Stomach smooth muscle (tissue), 2 donors: ENCODE measurements at regions not wholly inside any gene's neighbourhood (a gene's known extent, or its start where the extent isn't known, plus 50 kb on each side); places are given as distances from the start of the nearest gene placed in this dataset.
"Not testable (repeated sequence)": the region's sequence is repeated elsewhere in the genome, so short reads cannot be mapped to it uniquely, and the experiment has no call there.

Source experiments
- H3K27ac ChIP-seq: one replicate; pipeline ENCODE4 v1.7.0; 2013; ENCODE audit warnings: mild to moderate bottlenecking, low read length, inconsistent platforms
- H3K27me3 ChIP-seq, 2 donors: one replicate each; pipeline ENCODE4 v1.7.0; 2013; ENCODE audit warnings: low read length in 2 of 2; ENCODE audit not compliant: insufficient read depth in 2 of 2, control insufficient read depth in 1 of 2
- H3K36me3 ChIP-seq, 2 donors: one replicate each; pipeline ENCODE4 v1.7.0; 2013; ENCODE audit warnings: low read length in 2 of 2; ENCODE audit not compliant: control insufficient read depth in 2 of 2, insufficient read depth in 2 of 2
- H3K4me1 ChIP-seq: one replicate; pipeline ENCODE4 v1.7.0; 2013; ENCODE audit warnings: low read length; ENCODE audit not compliant: control insufficient read depth, insufficient read depth
- H3K4me3 ChIP-seq, 2 donors: one replicate each; pipeline ENCODE4 v1.7.0; 2013; ENCODE audit warnings: low read length in 2 of 2
- H3K9ac ChIP-seq, 2 donors: one replicate each; pipeline ENCODE4 v1.7.0; 2013; ENCODE audit warnings: low read length in 2 of 2, mild to moderate bottlenecking in 1 of 2
- H3K9me3 ChIP-seq, 2 donors: one replicate each; pipeline ENCODE4 v1.7.0; 2013; ENCODE audit warnings: low read length in 2 of 2; ENCODE audit not compliant: control insufficient read depth in 2 of 2
- donor health status: healthy.
- donor health status: Pancreatic carcinoma.

- H3K27ac ChIP-seq = no peak overlapping the region
- no peaks in the 10 kb centered on the region for H3K9me3 ChIP-seq
- no peaks in the 10 kb centered on the region for H3K4me1 ChIP-seq
- no peaks in the 10 kb centered on the region for H3K27me3 ChIP-seq
- no peak overlapping the region for H3K9ac ChIP-seq
- H3K4me3 ChIP-seq = no peak overlapping the region
- H3K36me3 ChIP-seq = no peaks in the 10 kb centered on the region
These were observed 416.6 kb upstream of the ACVR2A start for GRCh38 chr2:147428120-147428747.

GRCh38 chr2:147425437-147426029 lies 419.3 kb upstream of the ACVR2A start:
- Histone ChIP-seq H3K4me3 (no peak overlapping the region), H3K36me3 (no peaks in the 10 kb centered on the region), H3K9ac (no peak overlapping the region)

GRCh38 chr2:147424766-147425165 lies 420.1 kb upstream of the ACVR2A start:
- Histone ChIP-seq H3K4me1 (no peaks in the 10 kb centered on the region), H3K4me3 (no peak overlapping the region), H3K27me3 (no peaks in the 10 kb centered on the region), H3K9ac (no peak overlapping the region), H3K27ac (no peak overlapping the region), H3K36me3 (no peaks in the 10 kb centered on the region), H3K9me3 (no peaks in the 10 kb centered on the region)

More at GRCh38 chr2:147425437-147426029, 419.3 kb upstream of the ACVR2A start:
- Histone ChIP-seq H3K27me3 (no peaks in the 10 kb centered on the region), H3K27ac (no peak overlapping the region), H3K4me1 (no peaks in the 10 kb centered on the region), H3K9me3 (no peaks in the 10 kb centered on the region)

- H3K27me3 ChIP-seq = no peaks in the 10 kb centered on the region
- H3K27ac ChIP-seq = no peak overlapping the region
- no peaks in the 10 kb centered on the region for H3K36me3 ChIP-seq
- H3K9me3 ChIP-seq = no peaks in the 10 kb centered on the region
- no peaks in the 10 kb centered on the region for H3K4me1 ChIP-seq
- H3K9ac ChIP-seq = no peak overlapping the region
- H3K4me3 ChIP-seq = no peak overlapping the region
These were observed 423.7 kb upstream of the ACVR2A start for GRCh38 chr2:147420947-147421675.

- no peaks in the 10 kb centered on the region for H3K27me3 ChIP-seq
- no peaks in the 10 kb centered on the region for H3K9me3 ChIP-seq
- H3K27ac ChIP-seq = no peak overlapping the region
- H3K4me3 ChIP-seq = no peak overlapping the region
- H3K4me1 ChIP-seq = no peaks in the 10 kb centered on the region
- H3K9ac ChIP-seq = no peak overlapping the region
- no peaks in the 10 kb centered on the region for H3K36me3 ChIP-seq
These were observed 424.3 kb upstream of the ACVR2A start for GRCh38 chr2:147420517-147420916.

- Histone ChIP-seq H3K4me3 (no peak overlapping the region), H3K36me3 (no peaks in the 10 kb centered on the region), H3K27me3 (no peaks in the 10 kb centered on the region), H3K9ac (no peak overlapping the region), H3K4me1 (no peaks in the 10 kb centered on the region), H3K9me3 (no peaks in the 10 kb centered on the region), H3K27ac (no peak overlapping the region)
These were observed 428.7 kb upstream of the ACVR2A start for GRCh38 chr2:147416099-147416498.

- not testable (repeated sequence) for H3K4me1 ChIP-seq, H3K27ac ChIP-seq, H3K9ac ChIP-seq, H3K9me3 ChIP-seq, H3K36me3 ChIP-seq, H3K27me3 ChIP-seq, H3K4me3 ChIP-seq
These were observed 430.2 kb upstream of the ACVR2A start for GRCh38 chr2:147414656-147415055.

GRCh38 chr2:147408357-147408756 lies 436.5 kb upstream of the ACVR2A start:
- Histone ChIP-seq H3K9ac (no peak overlapping the region), H3K9me3 (no peaks in the 10 kb centered on the region), H3K4me1 (no peaks in the 10 kb centered on the region), H3K27ac (no peak overlapping the region), H3K27me3 (no peaks in the 10 kb centered on the region), H3K36me3 (no peaks in the 10 kb centered on the region), H3K4me3 (no peak overlapping the region)

- Histone ChIP-seq H3K36me3 (no peaks in the 10 kb centered on the region), H3K27ac (no peak overlapping the region), H3K4me1 (no peaks in the 10 kb centered on the region), H3K9me3 (no peaks in the 10 kb centered on the region), H3K27me3 (no peaks in the 10 kb centered on the region), H3K9ac (no peak overlapping the region), H3K4me3 (no peak overlapping the region)
These were observed 439.2 kb upstream of the ACVR2A start for GRCh38 chr2:147405651-147406050.

- Histone ChIP-seq H3K27me3 (no peaks in the 10 kb centered on the region), H3K4me1 (no peaks in the 10 kb centered on the region), H3K9me3 (no peaks in the 10 kb centered on the region), H3K4me3 (no peak overlapping the region), H3K36me3 (no peaks in the 10 kb centered on the region), H3K9ac (no peak overlapping the region), H3K27ac (no peak overlapping the region)
These were observed 445.8 kb upstream of the ACVR2A start for GRCh38 chr2:147398996-147399395.

- no peak overlapping the region for H3K4me3 ChIP-seq
- no peaks in the 10 kb centered on the region for H3K9me3 ChIP-seq
- no peak overlapping the region for H3K9ac ChIP-seq
- H3K27ac ChIP-seq = no peak overlapping the region
- no peaks in the 10 kb centered on the region for H3K4me1 ChIP-seq
- no peaks in the 10 kb centered on the region for H3K27me3 ChIP-seq
- no peaks in the 10 kb centered on the region for H3K36me3 ChIP-seq
These were observed 446.5 kb upstream of the ACVR2A start for GRCh38 chr2:147398301-147398700.
